C1 segment of cervical spinal cord (tissue), 14 donors: ENCODE measurements at regions not wholly inside any gene's neighbourhood (a gene's known extent, or its start where the extent isn't known, plus 50 kb on each side); places are given as distances from the start of the nearest gene placed in this dataset.
"Not testable (repeated sequence)": the region's sequence is repeated elsewhere in the genome, so short reads cannot be mapped to it uniquely, and the experiment has no call there.

Experiments
- DNase-seq, 14 donors: peaks; one replicate each; lab custom pipeline; 2025; lab: John Stamatoyannopoulos, UW

DNA sequence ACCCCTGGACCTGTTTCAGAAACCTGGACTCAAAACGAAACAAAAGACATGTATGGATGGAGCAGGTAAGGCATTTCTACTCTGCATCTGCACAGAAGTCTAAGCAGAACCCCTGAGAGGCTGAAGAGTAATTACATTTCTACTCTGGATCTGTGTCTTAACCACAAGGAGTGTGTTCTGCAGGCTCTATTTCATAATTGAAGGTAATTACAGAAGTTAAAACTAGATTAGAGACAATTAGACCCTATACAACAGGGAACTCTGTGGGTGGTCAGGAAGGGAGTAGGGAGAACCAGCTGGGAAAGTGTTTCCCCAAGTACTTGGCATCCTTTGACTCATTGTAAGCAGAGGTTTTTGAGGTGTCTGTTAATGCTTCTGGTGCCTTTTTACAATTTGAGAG lies 69.8 kb downstream of the IGSF1 start:
- no peak for DNase-seq

DNA sequence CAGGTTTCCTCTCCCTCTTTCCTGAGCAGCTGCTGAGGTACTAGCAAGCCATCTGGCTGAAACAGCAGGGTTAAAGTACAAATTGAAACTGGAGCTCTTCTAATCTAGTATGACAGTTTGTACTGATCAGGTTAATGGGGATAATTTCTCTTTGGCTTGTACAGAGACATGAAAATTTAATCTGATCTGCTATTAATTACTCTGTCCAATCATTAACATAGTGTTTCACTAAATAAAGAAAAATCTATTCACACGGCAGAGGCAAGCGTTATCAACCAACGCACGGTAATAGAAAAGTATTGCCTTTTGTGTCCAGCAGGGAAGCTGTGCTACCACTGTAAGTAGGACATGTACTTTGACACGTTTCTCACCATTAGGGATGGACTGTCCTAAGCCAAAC lies 71.1 kb downstream of the IGSF1 start:
- no peak for DNase-seq

DNA sequence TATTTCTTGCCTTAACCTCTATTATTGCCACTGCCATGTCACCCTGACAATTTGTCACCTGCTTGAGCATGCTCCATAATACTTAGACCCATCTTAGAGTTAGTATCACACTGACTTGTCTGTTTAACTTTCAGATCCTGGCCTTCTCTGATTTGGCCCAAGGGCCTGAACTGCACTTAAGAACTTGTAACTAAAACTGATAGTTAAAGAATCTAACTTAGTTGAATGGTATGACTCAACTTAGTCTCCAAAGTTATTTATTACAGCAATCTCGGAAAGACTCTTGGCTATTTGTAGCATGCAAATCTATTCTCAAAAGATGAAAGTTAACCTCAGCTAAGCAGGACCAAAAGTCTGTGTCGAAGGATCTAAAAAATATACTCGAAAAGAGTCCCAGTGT lies 72.3 kb downstream of the IGSF1 start:
- DNase-seq: no peak

DNA sequence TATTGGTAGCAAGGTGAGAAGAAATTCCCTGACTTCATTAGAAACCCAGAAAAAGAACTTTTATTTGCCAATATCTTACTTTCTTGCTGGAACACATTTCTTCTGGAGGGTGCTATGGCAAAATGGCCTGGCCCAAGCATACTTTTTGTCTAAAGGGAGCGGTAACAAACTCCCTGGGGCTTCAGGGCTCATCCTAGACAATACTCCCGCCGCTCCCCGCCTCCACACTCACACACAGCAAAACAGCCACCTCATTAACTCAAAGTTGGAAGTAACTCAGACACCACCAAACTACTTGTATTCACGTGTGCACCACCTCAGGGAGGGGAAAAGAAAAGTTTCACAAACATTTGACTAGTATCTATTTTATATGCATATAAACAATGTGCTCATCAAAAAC lies 75.7 kb downstream of the IGSF1 start:
- DNase-seq: no peak

DNA sequence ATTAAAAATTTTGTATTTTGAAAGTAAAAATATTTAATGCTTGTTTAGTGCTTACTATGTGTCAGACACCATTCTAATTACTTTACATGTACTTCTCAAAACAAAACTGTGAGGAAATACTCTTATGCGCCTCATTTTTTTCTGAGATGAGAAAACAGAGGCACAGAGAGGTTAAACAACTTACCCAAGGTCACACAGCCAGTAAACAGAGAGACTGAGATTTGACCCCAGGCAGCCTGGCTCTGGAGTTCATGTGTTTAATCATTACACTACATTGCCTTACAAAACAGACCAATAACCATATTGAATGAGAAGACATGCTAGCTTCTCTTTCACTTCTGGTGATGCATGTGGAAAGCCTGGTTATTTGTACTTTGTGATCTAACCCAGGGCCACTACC lies 86.3 kb downstream of the IGSF1 start:
- no peak for DNase-seq

DNA sequence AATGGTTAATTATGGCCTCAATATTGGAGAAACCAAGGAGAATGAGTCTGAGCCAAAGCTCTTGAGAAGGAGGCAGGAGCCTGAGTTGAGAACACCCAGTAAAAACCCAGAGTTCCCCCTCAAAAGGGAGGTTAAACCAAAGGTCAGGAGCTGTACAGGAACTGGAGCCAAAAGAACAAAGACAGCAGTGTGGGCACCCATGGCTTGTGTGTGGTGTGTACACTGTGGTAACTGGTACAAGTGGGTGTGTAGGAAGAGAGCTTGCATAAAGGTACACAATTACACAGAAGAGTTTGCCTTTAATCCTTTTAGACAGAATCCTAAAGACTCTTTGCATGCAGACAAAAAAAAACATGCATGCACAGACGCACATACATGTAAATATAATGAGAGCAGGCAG lies 87.1 kb downstream of the IGSF1 start:
- no peak for DNase-seq

DNA sequence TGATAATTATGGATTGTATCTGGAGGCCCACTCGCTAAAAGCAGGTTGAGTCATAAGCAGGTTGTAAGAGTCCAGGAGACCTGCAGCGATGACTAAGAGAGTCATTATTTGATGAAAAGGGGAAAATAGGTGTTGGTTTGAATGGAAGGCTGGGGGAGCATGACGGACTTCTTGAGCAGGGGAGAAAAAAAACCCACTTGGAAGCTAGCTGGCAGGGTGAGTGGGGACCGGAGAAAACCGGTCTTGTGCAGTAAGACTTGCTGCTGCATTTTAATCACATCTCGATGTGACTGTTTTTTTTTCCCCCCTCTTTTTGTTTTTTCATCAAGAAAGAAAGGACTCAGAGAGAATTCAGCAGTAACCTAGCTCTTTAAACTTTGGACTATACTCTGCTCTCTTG lies 90.0 kb downstream of the IGSF1 start:
- peak in 1 of 14 donors; percentile 1 for DNase-seq

DNA sequence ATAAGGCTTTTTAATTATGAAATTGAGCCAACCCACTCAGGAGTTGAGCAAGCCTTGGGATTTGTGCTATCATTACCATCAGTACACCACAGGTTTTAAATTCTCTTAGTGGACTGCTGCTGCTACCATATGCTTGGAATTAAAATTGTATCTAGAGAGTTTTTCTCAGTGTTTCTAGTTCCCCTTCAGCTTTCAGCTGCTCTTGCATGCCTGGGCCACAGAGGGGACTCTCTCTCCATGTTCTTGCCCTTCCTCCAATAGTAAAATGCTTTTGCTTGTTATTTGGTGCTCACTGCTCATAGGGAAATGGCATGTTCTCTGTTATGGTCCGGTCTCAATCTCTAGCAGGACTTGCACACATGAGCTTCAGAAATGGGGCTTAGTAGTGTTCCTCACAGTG lies 101.9 kb downstream of the IGSF1 start:
- DNase-seq: no peak

DNA sequence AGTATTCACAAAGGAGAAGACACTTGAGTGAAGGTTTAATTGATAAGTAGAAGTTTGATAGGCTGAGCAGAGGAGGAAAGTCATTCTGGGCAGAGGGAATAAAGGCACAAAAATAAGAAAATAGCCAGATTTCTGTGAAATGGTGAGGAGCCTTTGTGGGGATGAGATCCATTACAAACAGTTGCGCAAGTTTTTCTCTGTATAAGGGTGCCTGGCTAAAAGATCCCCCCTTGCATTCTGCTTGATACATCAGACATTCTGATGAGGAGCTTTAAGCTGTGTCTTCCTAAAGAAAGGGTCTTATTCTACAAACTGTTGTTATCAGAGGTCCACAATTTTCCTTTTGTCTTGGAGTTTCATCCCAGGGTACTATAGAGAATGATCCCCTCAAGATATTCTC lies 112.0 kb downstream of the ARHGAP36 start:
- no peak for DNase-seq

DNA sequence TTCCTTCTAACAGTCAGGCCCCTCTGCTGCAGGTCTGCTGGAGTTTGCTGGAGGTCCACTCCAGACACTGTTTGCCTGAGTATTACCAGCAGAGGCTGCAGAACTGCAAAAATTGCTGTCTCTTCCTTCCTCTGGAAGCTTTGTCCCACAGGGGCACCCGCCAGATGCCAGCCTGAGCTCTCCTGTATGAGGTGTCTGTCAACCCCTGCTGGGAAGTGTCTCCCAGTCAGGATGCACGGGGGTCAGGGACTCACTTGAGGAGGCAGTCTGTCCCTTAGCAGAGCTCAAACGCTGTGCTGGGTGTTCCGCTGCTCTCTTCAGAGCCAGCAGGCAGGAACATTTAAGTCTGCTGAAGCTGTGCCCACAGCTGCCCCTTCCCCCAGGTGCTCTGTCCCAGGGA lies 105.5 kb downstream of the ARHGAP36 start:
- DNase-seq: not testable (repeated sequence)

DNA sequence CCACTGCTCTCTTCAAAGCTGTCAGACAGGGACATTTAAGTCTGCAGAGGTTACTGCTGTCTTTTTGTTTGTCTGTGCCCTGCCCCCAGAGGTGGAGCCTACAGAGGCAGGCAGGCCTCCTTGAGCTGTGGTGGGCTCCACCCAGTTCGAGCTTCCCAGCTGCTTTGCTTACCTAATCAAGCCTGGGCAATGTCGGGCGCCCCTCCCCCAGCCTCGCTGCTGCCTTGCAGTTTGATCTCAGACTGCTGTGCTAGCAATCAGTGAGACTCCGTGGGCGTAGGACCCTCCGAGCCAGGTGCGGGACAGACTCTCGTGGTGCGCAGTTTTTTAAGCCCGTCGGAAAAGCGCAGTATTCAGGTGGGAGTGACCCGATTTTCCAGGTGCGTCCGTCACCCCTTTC lies 99.5 kb downstream of the ARHGAP36 start:
- DNase-seq: not testable (repeated sequence)

DNA sequence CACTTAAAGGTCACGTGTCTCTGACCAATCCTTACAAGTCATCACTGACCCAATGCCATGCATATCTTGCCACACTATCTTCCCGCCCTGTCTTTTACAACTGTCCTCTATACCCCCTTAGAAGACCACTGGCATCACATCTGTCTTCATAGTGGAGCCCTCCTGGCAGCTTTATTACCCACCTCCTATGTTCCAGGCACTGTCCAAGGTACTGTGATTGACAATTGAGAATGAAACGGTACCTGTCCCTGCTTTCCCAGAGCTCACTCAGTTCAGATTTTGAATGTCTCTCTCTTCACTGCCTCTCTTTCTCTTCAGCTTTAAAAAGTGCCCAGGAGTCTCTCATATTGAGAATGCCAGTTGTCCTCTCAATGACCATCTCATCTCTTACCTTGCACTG lies 88.6 kb downstream of the ARHGAP36 start:
- DNase-seq: no peak
